H1 (cell line): ENCODE measurements at regions not wholly inside any gene's neighbourhood (a gene's known extent, or its start where the extent isn't known, plus 50 kb on each side); places are given as distances from the start of the nearest gene placed in this dataset.

ENCODE experiments used
- EGR1 ChIP-seq: IDR thresholded peaks from 2 replicates; pipeline ENCODE4 v1.6.1; 2011; ENCODE audit warnings: low read depth, low read length, borderline replicate concordance
- FOSL1 ChIP-seq: IDR thresholded peaks from 2 replicates; pipeline ENCODE4 v1.6.1; 2011; ENCODE audit warnings: mild to moderate bottlenecking, low read depth, low read length, moderate library complexity; ENCODE audit not compliant: insufficient read depth
- GABPA ChIP-seq: IDR thresholded peaks from 2 replicates; pipeline ENCODE4 v1.6.1; 2011; ENCODE audit warnings: mild to moderate bottlenecking, low read length, moderate library complexity, borderline replicate concordance; ENCODE audit not compliant: insufficient read depth
- SRF ChIP-seq: IDR thresholded peaks from 2 replicates; pipeline ENCODE4 v1.6.1; 2011; ENCODE audit warnings: mild to moderate bottlenecking, low read depth, low read length, moderate library complexity
- TAF7 ChIP-seq: optimal IDR thresholded peaks from 2 replicates; pipeline ENCODE3; 2011; ENCODE audit warnings: low read depth, mild to moderate bottlenecking, inconsistent platforms, low read length, moderate library complexity, borderline replicate concordance

DNA sequence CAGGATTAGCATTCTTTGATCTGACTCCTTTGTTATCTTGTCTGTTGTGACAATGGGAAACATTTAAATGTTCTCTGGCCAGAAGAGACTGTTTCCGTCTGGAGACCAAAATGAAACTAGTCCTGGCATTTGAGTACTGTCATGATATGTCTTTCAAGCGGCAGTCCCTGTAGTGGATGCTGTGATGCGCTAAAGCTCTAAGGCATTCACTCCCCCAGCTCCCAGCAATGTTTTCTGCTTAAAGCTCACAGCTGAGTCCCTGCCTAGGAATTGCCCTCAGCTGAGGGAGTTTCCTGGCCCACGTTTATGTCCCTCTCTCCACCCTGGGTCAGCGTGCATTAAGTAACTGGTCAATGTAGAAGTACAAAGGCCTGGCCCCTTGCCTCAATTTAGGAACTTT, 109.4 kb downstream of the UCHL5 start (continued):
- TF ChIP-seq GABPA (no peak), EGR1 (no peak), TAF7 (no peak), FOSL1 (no peak), SRF (no peak)
